ENCODE measurements at regions not wholly inside any gene's neighbourhood (a gene's known extent, or its start where the extent isn't known, plus 50 kb on each side); places are given as distances from the start of the nearest gene placed in this dataset.

DNA sequence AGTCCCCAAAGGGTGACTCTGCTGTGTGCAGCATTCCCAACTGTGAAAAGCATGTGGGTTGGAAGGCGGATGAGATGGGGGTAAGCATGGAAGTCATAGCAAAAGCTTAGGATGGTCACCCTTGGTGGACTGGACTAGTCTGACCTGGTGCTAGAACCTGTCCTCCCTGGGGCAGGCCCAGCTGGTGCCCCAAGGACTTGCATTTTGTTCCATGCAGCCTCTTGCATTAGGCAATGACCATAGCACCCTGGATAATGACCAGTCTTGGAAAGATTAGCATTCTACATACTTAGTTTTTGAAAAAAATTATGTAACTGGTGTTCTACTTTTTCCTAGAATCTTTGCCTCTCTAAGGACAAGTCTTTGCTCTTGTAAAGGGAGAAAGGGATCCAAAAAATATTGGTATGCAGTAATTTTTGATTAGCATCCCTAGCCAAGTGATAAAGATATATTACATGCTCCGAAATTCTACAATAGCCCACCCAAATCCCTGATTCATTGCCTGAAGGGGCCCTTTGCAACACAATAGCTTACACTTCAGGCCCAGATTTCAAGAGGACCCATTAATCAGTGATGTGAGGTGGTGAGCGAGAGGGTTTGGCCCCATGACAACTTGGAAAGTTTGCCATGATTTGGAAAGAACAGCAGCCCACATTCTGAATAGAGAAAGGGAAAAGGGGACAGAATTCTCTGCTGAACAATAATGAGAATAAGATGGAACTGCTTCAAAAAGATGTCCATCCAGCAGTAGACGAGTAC, 93.3 kb upstream of the CD180 start:
- no peak for DNase-seq (ENCODE audit: low read depth)

GRCh38 chr5:67287510-67288268, 91.1 kb upstream of the CD180 start:
- peak; percentile 49 for DNase-seq (ENCODE audit: low read depth)

DNA sequence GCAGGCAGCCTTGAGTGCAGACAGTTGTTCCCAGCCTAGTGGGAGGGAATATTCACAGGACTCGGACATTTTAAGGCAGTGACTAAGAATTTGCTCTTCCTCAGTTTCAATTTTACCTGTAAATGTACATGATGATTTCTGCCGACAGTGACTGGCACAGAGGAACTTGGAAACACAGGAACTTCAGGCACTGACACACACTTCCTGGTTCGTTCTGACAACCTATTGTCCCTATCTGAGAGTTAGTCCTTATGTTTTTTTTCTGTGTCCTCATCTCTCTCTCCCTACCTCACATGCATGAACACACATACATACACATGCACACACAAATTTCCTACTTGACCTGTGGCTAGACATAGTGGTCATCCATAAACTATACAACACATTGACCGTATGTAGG, 89.4 kb upstream of the CD180 start:
- DNase-seq (ENCODE audit: low read depth), result no peak

DNA sequence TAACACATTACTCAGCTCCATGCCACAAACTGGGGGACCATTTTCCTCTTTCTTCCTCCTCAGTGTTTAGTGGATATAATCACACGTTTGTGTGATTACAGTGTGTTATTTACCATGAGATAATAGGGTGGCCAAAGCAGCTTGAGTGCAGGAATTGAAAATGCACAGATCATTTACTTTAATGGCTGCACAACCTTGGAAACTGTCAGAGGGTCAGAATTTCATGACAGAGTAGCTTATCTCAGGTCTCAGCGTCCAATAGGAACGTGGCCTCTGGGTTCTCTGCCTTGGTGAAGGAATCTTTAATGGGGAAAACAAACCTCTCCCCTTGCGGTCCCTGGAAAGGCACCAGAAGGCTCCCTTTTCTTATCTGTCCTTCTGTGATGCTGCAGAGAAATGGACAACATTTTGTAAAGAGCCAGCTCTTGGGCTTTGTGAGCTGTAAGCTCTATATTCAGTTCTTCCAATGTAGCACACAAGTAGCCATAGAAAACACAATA, 87.4 kb upstream of the CD180 start:
- no peak for DNase-seq (ENCODE audit: low read depth)

DNA sequence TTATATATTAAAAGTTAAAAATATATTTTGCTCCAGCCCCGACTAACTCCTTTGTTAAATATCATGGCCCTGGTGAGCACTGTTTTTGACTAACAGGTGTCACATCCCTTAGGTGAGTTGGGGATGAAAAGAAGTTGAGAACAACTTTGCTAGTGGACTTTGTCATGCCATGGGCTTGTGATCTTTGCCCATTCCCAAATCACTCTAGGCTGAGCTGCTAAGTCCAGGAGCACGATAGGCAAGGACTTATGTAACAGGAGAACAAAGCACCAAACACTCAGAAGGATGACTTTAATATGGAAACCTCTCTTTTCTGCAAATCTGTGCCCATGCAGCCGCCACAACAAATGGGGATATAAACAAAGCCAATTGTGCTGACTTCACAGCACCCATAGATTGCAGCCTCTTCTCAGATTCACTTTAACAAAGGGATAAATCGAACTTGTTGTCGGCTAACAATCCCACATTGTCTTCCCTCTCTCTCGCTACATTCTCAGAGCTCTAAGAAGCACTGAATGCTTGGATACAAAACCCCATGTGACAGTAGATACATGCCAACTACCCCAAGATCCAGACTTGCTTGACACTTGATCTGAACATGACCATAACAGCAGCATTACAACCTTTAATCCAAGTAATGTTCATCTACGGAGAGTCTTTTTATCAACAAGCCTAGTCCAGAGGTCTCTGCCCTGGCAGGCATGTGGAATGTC, 86.8 kb upstream of the CD180 start:
- DNase-seq (ENCODE audit: low read depth), result no peak

GRCh38 chr5:67281874-67282273, 85.3 kb upstream of the CD180 start:
- DNase-seq (ENCODE audit: low read depth), result no peak

DNA sequence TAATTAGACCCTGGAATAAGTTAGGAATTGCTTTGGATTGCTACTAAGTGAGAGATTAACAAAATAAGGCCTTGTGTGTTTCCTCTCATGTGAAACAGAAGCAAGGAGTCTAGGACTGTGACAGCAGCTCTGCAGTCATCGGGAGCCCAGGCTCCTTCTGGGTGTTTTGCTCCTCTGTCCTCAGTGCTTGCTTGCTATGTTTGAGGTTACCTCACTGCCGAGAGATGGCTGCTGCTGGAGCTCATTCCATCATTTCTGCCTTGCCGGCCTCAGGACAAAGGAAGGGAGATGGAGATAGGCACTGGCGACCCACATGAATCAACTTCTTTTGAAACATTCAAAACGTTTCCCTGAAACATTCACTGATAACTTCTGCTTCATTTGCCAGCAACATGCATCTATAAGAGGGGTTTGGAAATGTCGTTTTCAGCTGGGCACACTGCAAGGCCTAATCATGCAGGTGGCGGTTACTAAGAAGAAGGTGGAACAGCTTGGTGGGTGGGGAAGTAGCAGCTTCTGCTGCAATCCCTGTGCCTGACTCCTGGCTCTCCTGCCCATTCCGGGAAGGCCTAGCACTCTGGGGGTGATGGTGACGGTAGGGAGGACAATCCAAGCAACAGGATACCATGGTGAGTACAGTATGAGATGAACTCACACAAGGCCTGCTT, 77.2 kb upstream of the CD180 start:
- DNase-seq (ENCODE audit: low read depth), result no peak

GRCh38 chr5:67272453-67273130, 76.0 kb upstream of the CD180 start:
- DNase-seq (ENCODE audit: low read depth), result no peak

DNA sequence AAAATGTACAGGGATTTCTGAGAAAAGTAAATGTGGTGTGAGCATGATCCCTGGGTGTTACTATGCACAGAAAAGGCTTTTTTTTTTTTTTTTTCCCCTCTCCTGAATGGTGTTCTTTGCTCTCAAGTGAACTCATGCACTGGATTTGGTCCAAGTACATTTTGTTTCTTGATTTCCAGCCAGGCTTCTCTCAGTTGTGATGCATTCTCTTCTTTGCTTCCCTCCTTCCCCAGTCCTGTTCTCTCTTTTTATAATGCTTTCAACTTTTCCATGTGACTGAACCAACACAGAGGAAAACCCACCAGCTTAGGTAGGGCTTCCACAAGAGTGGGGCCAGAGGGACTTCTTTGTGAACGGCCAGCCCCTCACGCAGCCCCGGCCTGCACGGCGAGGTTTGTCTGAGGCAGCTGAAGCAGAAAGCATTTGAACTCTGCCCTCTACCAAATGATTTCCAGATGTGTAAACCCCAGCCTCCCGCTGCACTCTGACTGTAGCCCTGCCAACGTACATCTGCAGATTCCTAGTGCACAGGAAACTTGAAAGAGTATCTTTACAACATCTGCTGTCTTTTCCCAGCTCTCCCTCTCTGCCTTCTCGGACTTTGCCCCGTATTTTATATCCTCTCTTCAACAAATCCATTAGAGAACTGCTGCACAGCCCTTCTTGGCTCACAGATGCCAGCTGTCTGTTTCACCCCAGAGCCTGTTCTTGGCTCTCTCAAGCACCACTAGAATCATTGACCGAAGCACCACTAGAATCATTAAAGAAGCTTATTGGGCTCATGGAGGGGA, 71.8 kb upstream of the CD180 start:
- peak; percentile 88 for DNase-seq (ENCODE audit: low read depth)

- peak; percentile 47 for DNase-seq (ENCODE audit: low read depth)
Observed at GRCh38 chr5:67267512-67268216, 71.1 kb upstream of the CD180 start.

GRCh38 chr5:67266654-67267350, 70.2 kb upstream of the CD180 start:
- DNase-seq (ENCODE audit: low read depth), result no peak

DNA sequence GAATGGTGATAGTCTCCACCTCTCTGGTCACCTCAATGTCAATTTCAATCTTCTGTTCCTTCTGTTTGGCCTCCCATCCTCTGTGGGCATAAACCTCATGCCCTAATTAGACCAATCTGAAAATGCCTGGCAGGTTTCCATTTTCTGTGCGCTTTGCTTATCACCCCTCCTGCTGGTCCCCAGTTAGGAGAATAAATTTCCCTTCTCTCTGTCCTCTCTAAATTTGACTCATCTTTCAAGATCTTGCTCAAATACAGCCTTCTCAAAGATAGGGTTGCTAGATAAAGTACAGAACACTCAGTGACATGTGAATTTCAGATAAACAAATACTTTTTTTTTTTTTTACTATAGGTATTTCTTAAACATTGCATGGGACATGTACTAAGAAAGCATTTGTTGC, 69.4 kb upstream of the CD180 start:
- no peak for DNase-seq (ENCODE audit: low read depth)

GRCh38 chr5:67263656-67264408, 67.2 kb upstream of the CD180 start:
- no peak for DNase-seq (ENCODE audit: low read depth)

DNA sequence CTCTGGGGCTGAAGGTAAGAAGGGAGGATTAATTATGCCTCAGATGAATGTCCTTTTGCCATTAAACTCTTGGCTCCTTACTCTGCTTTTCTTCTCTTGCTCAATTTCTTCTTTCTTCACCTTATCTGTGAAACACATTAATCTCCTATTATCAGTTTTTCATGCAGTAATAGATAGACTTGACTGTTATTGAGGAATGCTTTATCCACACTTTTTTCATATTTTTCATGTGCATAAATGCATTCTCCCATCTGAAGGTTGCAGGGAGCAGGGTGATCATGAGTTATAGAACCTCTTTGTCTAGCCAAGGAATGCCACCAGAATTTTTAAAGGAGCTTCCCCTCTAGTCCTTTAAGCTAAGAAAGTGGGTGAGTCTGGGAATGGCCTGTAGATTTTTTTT, 66.4 kb upstream of the CD180 start:
- no peak for DNase-seq (ENCODE audit: low read depth)

GRCh38 chr5:67262206-67262605, 65.6 kb upstream of the CD180 start:
- no peak for DNase-seq (ENCODE audit: low read depth)

GRCh38 chr5:67259548-67260215, 63.1 kb upstream of the CD180 start:
- DNase-seq (ENCODE audit: low read depth), result no peak

- no peak for DNase-seq (ENCODE audit: low read depth)
Observed at GRCh38 chr5:67257500-67257899, 60.9 kb upstream of the CD180 start.
